Gastroesophageal sphincter (tissue), 3 donors: ENCODE measurements at regions not wholly inside any gene's neighbourhood (a gene's known extent, or its start where the extent isn't known, plus 50 kb on each side); places are given as distances from the start of the nearest gene placed in this dataset.

ENCODE experiments used
- CTCF ChIP-seq, 4 experiments: fragments of 200-600 bp in 2 of 4; fragments of 450-650 bp in 2 of 4; sonication (generic) in 1 of 4; IDR thresholded peaks; one replicate each; pipeline ENCODE4 v1.5.1; 2017 to 2019; ENCODE audit warnings: antibody characterized with exemption in 4 of 4, mild to moderate bottlenecking in 2 of 4, moderate library complexity in 2 of 4
- EP300 ChIP-seq: sonication (generic); formaldehyde crosslinking; IDR thresholded peaks from one replicate; pipeline ENCODE4 v1.6.1; 2017; ENCODE audit warnings: antibody characterized with exemption, mild to moderate bottlenecking

DNA sequence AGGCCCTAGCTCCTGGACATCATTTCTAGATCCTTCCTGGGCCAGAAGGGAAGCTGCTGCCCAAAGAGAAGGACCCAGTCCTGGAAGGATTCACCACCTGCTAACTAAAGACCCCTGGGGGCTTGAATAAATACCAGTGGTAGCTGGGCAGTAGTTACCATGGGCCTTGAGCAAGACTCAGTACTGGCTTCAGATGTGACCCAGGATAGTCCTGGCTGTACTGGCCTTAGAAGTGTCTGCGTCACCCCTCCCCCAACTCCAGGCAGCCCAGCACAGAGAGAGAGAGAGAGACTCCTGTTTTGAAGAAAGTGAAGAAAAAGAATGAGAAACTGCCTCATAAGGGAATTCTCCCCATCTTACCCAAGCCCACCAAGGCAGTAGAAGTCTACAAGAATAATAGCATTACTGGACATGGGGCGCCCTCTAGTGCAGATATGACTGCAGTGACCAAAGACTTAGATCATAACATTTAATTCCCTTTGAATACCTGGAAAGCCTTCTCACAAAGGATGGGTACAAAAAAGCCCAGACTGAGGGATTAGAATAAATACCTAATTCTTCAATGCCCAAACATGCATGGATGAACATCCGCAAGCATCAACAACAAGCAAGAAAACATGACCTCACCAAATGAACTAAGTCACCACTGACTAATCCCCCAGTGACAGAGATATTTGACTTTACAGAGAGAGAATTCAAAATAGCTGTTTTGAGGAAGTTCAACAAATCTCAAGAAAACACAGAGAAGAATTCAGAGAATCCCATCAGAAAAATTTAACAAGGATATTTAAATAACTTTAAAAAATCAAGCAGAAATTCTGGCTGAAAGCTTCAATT is 171.8 kb downstream of the HNRNPD start:
- TF ChIP-seq CTCF (IDR thresholded peaks at IDR 0.05), result no peak
- TF ChIP-seq EP300, result no peak
